H9 (cell line): ENCODE measurements at regions not wholly inside any gene's neighbourhood (a gene's known extent, or its start where the extent isn't known, plus 50 kb on each side); places are given as distances from the start of the nearest gene placed in this dataset.

Experiments used
- DNase-seq: peaks from one replicate; pipeline ENCODE4 v3.0.0-alpha.2; 2017
- H2AFZ ChIP-seq: one replicate; pipeline ENCODE4 v1.6.1; 2013; ENCODE audit warnings: mild to moderate bottlenecking, low read length, control low read depth, moderate library complexity
- H2AK5ac ChIP-seq: 2 replicates; pipeline ENCODE4 v1.6.1; 2013; ENCODE audit warnings: low read length, control low read depth, mixed read lengths; ENCODE audit not compliant: insufficient read length
- H2BK120ac ChIP-seq: one replicate; pipeline ENCODE4 v1.6.1; 2013; ENCODE audit warnings: low read depth, mild to moderate bottlenecking, low read length, control low read depth, inconsistent platforms; ENCODE audit not compliant: poor library complexity, severe bottlenecking
- H2BK12ac ChIP-seq: 2 replicates; pipeline ENCODE4 v1.6.1; 2013; ENCODE audit warnings: low read length, control low read depth, mixed read lengths, low read depth; ENCODE audit not compliant: insufficient read length
- H2BK15ac ChIP-seq: 2 replicates; pipeline ENCODE4 v1.6.1; 2013; ENCODE audit warnings: low read depth, low read length, control low read depth
- H2BK20ac ChIP-seq: one replicate; pipeline ENCODE4 v1.6.1; 2013; ENCODE audit warnings: low read depth, mild to moderate bottlenecking, low read length, control low read depth, inconsistent platforms; ENCODE audit not compliant: poor library complexity, severe bottlenecking
- H2BK5ac ChIP-seq: 2 replicates; pipeline ENCODE4 v1.6.1; 2013; ENCODE audit warnings: low read length, control low read depth, mixed read lengths; ENCODE audit not compliant: insufficient read length
- H3K14ac ChIP-seq: 2 replicates; pipeline ENCODE4 v1.6.1; 2013; ENCODE audit warnings: low read length, control low read depth; ENCODE audit not compliant: insufficient read depth
- H3K18ac ChIP-seq: 2 replicates; pipeline ENCODE4 v1.6.1; 2013; ENCODE audit warnings: low read depth, mild to moderate bottlenecking, mixed read lengths, low read length, control low read depth; ENCODE audit not compliant: insufficient read length
- H3K23ac ChIP-seq: 2 replicates; pipeline ENCODE4 v1.6.1; 2013; ENCODE audit warnings: low read length, control low read depth, mixed read lengths, low read depth; ENCODE audit not compliant: insufficient read length
- H3K23me2 ChIP-seq: 2 replicates; pipeline ENCODE4 v1.6.1; 2013; ENCODE audit warnings: low read depth, mild to moderate bottlenecking, mixed read lengths, low read length, control low read depth; ENCODE audit not compliant: insufficient read length, poor library complexity, severe bottlenecking
- H3K27ac ChIP-seq: 2 replicates; pipeline ENCODE4 v1.5.1; 2013; ENCODE audit warnings: low read length, control low read depth, mixed read lengths, low read depth; ENCODE audit not compliant: insufficient read length
- H3K27me3 ChIP-seq: 2 replicates; pipeline ENCODE4 v1.6.1; 2013; ENCODE audit warnings: low read length, control low read depth, inconsistent platforms; ENCODE audit not compliant: insufficient read depth
- H3K4ac ChIP-seq: 2 replicates; pipeline ENCODE4 v1.6.1; 2013; ENCODE audit warnings: low read depth, mild to moderate bottlenecking, control low read depth, inconsistent platforms, low read length, moderate library complexity
- H3K4me1 ChIP-seq: 2 replicates; pipeline ENCODE4 v1.6.1; 2013; ENCODE audit warnings: low read length, control low read depth, inconsistent platforms; ENCODE audit not compliant: insufficient read depth
- H3K4me2 ChIP-seq: 2 replicates; pipeline ENCODE4 v1.6.1; 2013; ENCODE audit warnings: low read length, control low read depth, mixed read lengths; ENCODE audit not compliant: insufficient read length, insufficient read depth
- H3K56ac ChIP-seq: 2 replicates; pipeline ENCODE4 v1.6.1; 2013; ENCODE audit warnings: low read depth, mild to moderate bottlenecking, mixed read lengths, low read length, control low read depth; ENCODE audit not compliant: insufficient read length
- H3K79me1 ChIP-seq: 2 replicates; pipeline ENCODE4 v1.6.1; 2013; ENCODE audit warnings: low read depth, mild to moderate bottlenecking, moderate library complexity, low read length, control low read depth, inconsistent platforms; ENCODE audit not compliant: insufficient read depth, poor library complexity, severe bottlenecking
- H3K79me2 ChIP-seq: 2 replicates; pipeline ENCODE4 v1.6.1; 2013; ENCODE audit warnings: low read length, control low read depth, inconsistent platforms; ENCODE audit not compliant: insufficient read depth
- H3K9ac ChIP-seq: 2 replicates; pipeline ENCODE4 v1.6.1; 2013; ENCODE audit warnings: low read length, control low read depth, mixed read lengths; ENCODE audit not compliant: insufficient read length; ENCODE audit errors: extremely low read depth
- H3K9me3 ChIP-seq: one replicate; pipeline ENCODE4 v1.6.1; 2013; ENCODE audit warnings: low read depth, low read length, inconsistent platforms; ENCODE audit not compliant: control insufficient read depth
- H3T11ph ChIP-seq: one replicate; pipeline ENCODE4 v1.6.1; 2013; ENCODE audit warnings: mild to moderate bottlenecking, low read length, control low read depth, inconsistent platforms
- H4K20me1 ChIP-seq: one replicate; pipeline ENCODE4 v1.6.1; 2013; ENCODE audit not compliant: control insufficient read depth, insufficient read length, insufficient read depth
- H4K5ac ChIP-seq: 2 replicates; pipeline ENCODE4 v1.6.1; 2013; ENCODE audit warnings: low read depth, mild to moderate bottlenecking, mixed read lengths, low read length, control low read depth; ENCODE audit not compliant: insufficient read length
- H4K8ac ChIP-seq: replicated peaks from 2 replicates; pipeline ENCODE4 v1.6.1; 2013; ENCODE audit warnings: low read length, control low read depth, mixed read lengths, low read depth; ENCODE audit not compliant: insufficient read length
- H4K91ac ChIP-seq: 2 replicates; pipeline ENCODE4 v1.6.1; 2013; ENCODE audit warnings: low read depth, mild to moderate bottlenecking, moderate library complexity, mixed read lengths, low read length, control low read depth; ENCODE audit not compliant: insufficient read length
- H3K27ac Mint-ChIP-seq, 3 experiments: 2 replicates in 2 of 3; 3 replicates in 1 of 3; pipeline ENCODE4 v1.8.0; 2020 to 2021; ENCODE audit warnings: mixed read lengths in 3 of 3, mild to moderate bottlenecking in 1 of 3, moderate library complexity in 1 of 3
- H3K27me3 Mint-ChIP-seq: 2 replicates; pipeline ENCODE4 v1.8.0; 2021; ENCODE audit warnings: low read depth, mild to moderate bottlenecking, moderate library complexity, mixed read lengths
- H3K36me3 Mint-ChIP-seq, 3 experiments: 2 replicates in 2 of 3; 3 replicates in 1 of 3; pipeline ENCODE4 v1.8.0; 2020 to 2021; ENCODE audit warnings: low read depth in 3 of 3, mixed read lengths in 3 of 3; ENCODE audit not compliant: insufficient read depth in 1 of 3
- H3K4me1 Mint-ChIP-seq, 2 experiments: 2 replicates each; pipeline ENCODE4 v1.8.0; 2020; ENCODE audit warnings: mixed read lengths in 2 of 2
- H3K4me3 Mint-ChIP-seq, 2 experiments: 2 replicates in 1 of 2; 3 replicates in 1 of 2; pipeline ENCODE4 v1.8.0; 2020 to 2021; ENCODE audit warnings: mild to moderate bottlenecking in 2 of 2, mixed read lengths in 2 of 2, moderate library complexity in 1 of 2
- H3K9me3 Mint-ChIP-seq, 2 experiments: 2 replicates in 1 of 2; 3 replicates in 1 of 2; pipeline ENCODE4 v1.8.0; 2020; ENCODE audit warnings: mild to moderate bottlenecking in 2 of 2, mixed read lengths in 2 of 2, moderate library complexity in 1 of 2
- WGBS: extraction: QIAGEN DNeasy Blood & Tissue Kit; methylation state at CpG from one replicate; pipeline ENCODE4 v1.1.7; 2013; ENCODE audit warnings: missing lambda C conversion rate, low lambda C conversion rate, mixed read lengths; ENCODE audit not compliant: insufficient read length; ENCODE audit errors: extremely low coverage; 5-methylcytosine and 5-hydroxymethylcytosine counted together
- TF ChIP-seq, protein P1 (sequence below): fragments of 200-600 bp; sonication (generic); conservative IDR thresholded peaks from 3 replicates; pipeline ENCODE4 v1.8.0; 2021; ENCODE audit warnings: antibody characterized with exemption, mild to moderate bottlenecking

DNA sequence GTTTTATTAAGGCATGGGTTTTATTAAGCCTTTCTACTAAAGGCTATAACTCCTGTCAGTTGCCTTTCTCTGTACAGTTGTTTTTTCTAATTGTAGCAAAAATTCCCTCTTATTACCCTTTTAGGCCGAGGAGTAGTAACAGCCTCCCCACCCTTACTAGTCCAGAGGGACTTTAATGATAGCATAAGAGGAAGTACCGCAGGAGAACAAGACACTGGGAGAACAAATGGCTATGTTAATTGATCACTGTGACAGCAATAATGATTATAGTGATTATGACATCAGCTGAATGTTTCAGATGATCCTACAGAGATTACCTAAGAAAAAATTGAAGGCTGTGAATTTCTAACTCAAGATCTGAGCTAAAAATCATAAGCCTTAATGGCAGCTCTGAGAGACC is 383.0 kb upstream of the PTBP2 start:
- Histone ChIP-seq H4K20me1 (no peaks in the 10 kb centered on the region), H2AFZ (no peak overlapping the region), H4K5ac (no peak overlapping the region), H2BK15ac (no peak overlapping the region), H4K91ac (no peak overlapping the region), H3K9me3 (no peaks in the 10 kb centered on the region), H4K8ac (no peak overlapping the region), H3K23ac (no peak overlapping the region), H3K27me3 (no peaks in the 10 kb centered on the region), H3K4me2 (no peak overlapping the region), H2BK12ac (no peak overlapping the region), H2AK5ac (no peak overlapping the region), H3T11ph (no peak overlapping the region), H3K23me2 (no peaks in the 10 kb centered on the region), H3K79me1 (no peaks in the 10 kb centered on the region), H3K14ac (no peak overlapping the region), H2BK5ac (no peak overlapping the region), H3K4me1 (no peaks in the 10 kb centered on the region), H2BK120ac (no peak overlapping the region), H3K18ac (no peak overlapping the region), H3K9ac (no peak overlapping the region), H3K56ac (no peak overlapping the region), H3K27ac (no peak overlapping the region), H2BK20ac (no peak overlapping the region), H3K79me2 (no peaks in the 10 kb centered on the region), H3K4ac (no peak overlapping the region)
- H3K4me3 Mint-ChIP-seq: no peak overlapping the region
- TF ChIP-seq, protein P1, sequence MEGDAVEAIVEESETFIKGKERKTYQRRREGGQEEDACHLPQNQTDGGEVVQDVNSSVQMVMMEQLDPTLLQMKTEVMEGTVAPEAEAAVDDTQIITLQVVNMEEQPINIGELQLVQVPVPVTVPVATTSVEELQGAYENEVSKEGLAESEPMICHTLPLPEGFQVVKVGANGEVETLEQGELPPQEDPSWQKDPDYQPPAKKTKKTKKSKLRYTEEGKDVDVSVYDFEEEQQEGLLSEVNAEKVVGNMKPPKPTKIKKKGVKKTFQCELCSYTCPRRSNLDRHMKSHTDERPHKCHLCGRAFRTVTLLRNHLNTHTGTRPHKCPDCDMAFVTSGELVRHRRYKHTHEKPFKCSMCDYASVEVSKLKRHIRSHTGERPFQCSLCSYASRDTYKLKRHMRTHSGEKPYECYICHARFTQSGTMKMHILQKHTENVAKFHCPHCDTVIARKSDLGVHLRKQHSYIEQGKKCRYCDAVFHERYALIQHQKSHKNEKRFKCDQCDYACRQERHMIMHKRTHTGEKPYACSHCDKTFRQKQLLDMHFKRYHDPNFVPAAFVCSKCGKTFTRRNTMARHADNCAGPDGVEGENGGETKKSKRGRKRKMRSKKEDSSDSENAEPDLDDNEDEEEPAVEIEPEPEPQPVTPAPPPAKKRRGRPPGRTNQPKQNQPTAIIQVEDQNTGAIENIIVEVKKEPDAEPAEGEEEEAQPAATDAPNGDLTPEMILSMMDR: no peak
- no CpG with 5 or more reads among the region's 2 CpGs for WGBS
- no peaks in the 10 kb centered on the region; a peak in 1 of 5 replicates for H3K9me3 Mint-ChIP-seq
- H3K27ac Mint-ChIP-seq: no peak overlapping the region
- no peaks in the 10 kb centered on the region for H3K27me3 Mint-ChIP-seq
- DNase-seq: no peak
- H3K36me3 Mint-ChIP-seq: peaks cover 0 to 8% (median 0%) of the 10 kb centered on the region in 3 experiments; a peak in 1 of 7 replicates
- H3K4me1 Mint-ChIP-seq: 0 out of 4 replicates have a peak, but pooled peaks cover 0 to 2% of the 10 kb centered on the region in 2 experiments
